ENCODE measurements at regions not wholly inside any gene's neighbourhood (a gene's known extent, or its start where the extent isn't known, plus 50 kb on each side); places are given as distances from the start of the nearest gene placed in this dataset.

DNA sequence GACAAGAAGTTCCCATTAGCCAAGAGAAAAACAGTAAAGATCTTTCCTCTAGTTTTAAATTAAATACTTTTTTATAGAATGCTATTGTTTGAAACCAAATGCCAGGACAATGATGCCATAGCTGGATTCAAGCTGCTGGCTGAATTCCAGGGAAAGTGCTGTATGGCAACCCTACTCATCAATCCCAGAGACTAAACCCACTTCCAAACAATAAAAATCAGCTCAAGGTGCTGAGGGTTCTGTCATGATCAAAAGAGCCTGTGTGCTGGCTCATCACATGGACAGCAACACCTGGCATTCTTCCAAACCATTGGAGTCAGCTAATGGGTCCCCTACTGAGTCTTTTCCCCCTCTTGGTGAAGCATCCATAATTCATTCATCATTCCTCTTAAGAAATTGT lies 53.7 kb upstream of the PARD3B start:
- H3K36me3 ChIP-seq (ENCODE audit: insufficient read depth, low read length): no peaks in the 10 kb centered on the region
- no peaks in the 10 kb centered on the region for H3K27me3 ChIP-seq (ENCODE audit: insufficient read depth, low read length)
- no peaks in the 10 kb centered on the region for H3K4me1 ChIP-seq (ENCODE audit: insufficient read depth, low read length, severe bottlenecking)
- H3K9ac ChIP-seq (ENCODE audit: low read length): no peak overlapping the region
- TF ChIP-seq, protein P1, sequence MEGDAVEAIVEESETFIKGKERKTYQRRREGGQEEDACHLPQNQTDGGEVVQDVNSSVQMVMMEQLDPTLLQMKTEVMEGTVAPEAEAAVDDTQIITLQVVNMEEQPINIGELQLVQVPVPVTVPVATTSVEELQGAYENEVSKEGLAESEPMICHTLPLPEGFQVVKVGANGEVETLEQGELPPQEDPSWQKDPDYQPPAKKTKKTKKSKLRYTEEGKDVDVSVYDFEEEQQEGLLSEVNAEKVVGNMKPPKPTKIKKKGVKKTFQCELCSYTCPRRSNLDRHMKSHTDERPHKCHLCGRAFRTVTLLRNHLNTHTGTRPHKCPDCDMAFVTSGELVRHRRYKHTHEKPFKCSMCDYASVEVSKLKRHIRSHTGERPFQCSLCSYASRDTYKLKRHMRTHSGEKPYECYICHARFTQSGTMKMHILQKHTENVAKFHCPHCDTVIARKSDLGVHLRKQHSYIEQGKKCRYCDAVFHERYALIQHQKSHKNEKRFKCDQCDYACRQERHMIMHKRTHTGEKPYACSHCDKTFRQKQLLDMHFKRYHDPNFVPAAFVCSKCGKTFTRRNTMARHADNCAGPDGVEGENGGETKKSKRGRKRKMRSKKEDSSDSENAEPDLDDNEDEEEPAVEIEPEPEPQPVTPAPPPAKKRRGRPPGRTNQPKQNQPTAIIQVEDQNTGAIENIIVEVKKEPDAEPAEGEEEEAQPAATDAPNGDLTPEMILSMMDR (IDR thresholded peaks at IDR 0.05; ENCODE audit: low read length): no peak
- no peak for TF ChIP-seq EZH2 (IDR thresholded peaks at IDR 0.05; ENCODE audit: borderline replicate concordance, low read length)
- H2AFZ ChIP-seq (ENCODE audit: low read length): no peak overlapping the region
- H3K4me2 ChIP-seq (ENCODE audit: low read length): no peak overlapping the region
- H4K20me1 ChIP-seq (ENCODE audit: insufficient read depth, low read length): no peaks in the 10 kb centered on the region
- no peak overlapping the region for H3K4me3 ChIP-seq (ENCODE audit: low read depth, low read length, poor library complexity, severe bottlenecking)
- H3K9me3 ChIP-seq (ENCODE audit: low read length): no peaks in the 10 kb centered on the region
- H3K27ac ChIP-seq (ENCODE audit: low read depth, low read length, poor library complexity, severe bottlenecking): no peak overlapping the region
- no peaks in the 10 kb centered on the region for H3K79me2 ChIP-seq (ENCODE audit: insufficient read depth, low read length)
- no peaks in the 10 kb centered on the region for H3F3A ChIP-seq (ENCODE audit: insufficient read depth, low read length)
- H3K9me2 ChIP-seq (ENCODE audit: low read depth, low read length): no peaks in the 10 kb centered on the region

DNA sequence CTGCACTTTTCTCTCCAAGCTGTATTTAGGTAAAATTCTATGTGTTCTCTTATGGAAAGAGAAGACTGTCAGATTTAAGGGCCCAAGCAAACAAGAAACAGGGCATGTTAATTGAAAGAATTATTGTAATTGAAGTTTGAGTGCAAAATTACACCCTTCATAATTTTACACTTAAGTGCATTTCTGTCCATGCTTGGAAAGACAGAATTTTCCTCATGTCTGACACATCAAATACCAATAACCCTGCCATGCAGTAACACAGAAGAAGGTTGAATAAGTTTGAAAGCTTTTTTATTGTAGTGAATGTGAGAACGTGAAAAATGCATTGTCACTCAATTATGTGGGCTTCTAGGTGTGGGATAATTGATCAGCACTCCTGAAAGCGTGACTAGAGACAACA lies 52.9 kb upstream of the PARD3B start:
- TF ChIP-seq EZH2 (IDR thresholded peaks at IDR 0.05; ENCODE audit: borderline replicate concordance, low read length): no peak
- TF ChIP-seq, protein P1 (IDR thresholded peaks at IDR 0.05; ENCODE audit: low read length): no peak
- no peaks in the 10 kb centered on the region for H3K9me2 ChIP-seq (ENCODE audit: low read depth, low read length)
- H3K79me2 ChIP-seq (ENCODE audit: insufficient read depth, low read length): no peaks in the 10 kb centered on the region
- no peaks in the 10 kb centered on the region for H4K20me1 ChIP-seq (ENCODE audit: insufficient read depth, low read length)
- no peak overlapping the region for H2AFZ ChIP-seq (ENCODE audit: low read length)
- no peaks in the 10 kb centered on the region for H3K4me1 ChIP-seq (ENCODE audit: insufficient read depth, low read length, severe bottlenecking)
- no peak overlapping the region for H3K27ac ChIP-seq (ENCODE audit: low read depth, low read length, poor library complexity, severe bottlenecking)
- H3K4me2 ChIP-seq (ENCODE audit: low read length): no peak overlapping the region
- H3K9me3 ChIP-seq (ENCODE audit: low read length): no peaks in the 10 kb centered on the region
- no peak overlapping the region for H3K9ac ChIP-seq (ENCODE audit: low read length)
- H3F3A ChIP-seq (ENCODE audit: insufficient read depth, low read length): no peaks in the 10 kb centered on the region
- H3K4me3 ChIP-seq (ENCODE audit: low read depth, low read length, poor library complexity, severe bottlenecking): no peak overlapping the region
- no peaks in the 10 kb centered on the region for H3K36me3 ChIP-seq (ENCODE audit: insufficient read depth, low read length)
- H3K27me3 ChIP-seq (ENCODE audit: insufficient read depth, low read length): no peaks in the 10 kb centered on the region

DNA sequence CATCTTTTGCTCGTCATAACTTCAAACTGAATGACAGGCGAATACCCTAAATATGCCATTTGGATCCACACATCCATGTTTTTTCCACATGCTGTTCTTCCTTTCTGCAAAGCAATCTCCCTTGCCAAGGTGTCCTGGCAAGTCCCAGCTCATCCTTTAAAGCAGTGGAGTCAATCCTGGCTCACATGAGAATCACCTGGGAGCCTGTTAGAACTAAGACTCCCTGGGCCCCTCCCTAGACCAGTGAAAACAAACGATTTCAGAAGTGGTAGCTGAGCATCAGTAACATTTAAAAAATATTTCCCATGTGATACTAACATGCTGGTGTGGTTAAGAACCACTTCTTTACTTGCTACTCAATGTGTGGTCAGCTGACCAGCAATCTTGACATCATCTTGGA lies 50.6 kb upstream of the PARD3B start:
- no peak for TF ChIP-seq EZH2 (IDR thresholded peaks at IDR 0.05; ENCODE audit: borderline replicate concordance, low read length)
- TF ChIP-seq, protein P1 (IDR thresholded peaks at IDR 0.05; ENCODE audit: low read length): no peak
- no peaks in the 10 kb centered on the region for H3K9me3 ChIP-seq (ENCODE audit: low read length)
- no peaks in the 10 kb centered on the region for H3F3A ChIP-seq (ENCODE audit: insufficient read depth, low read length)
- H3K27ac ChIP-seq (ENCODE audit: low read depth, low read length, poor library complexity, severe bottlenecking): no peak overlapping the region
- no peaks in the 10 kb centered on the region for H4K20me1 ChIP-seq (ENCODE audit: insufficient read depth, low read length)
- H3K4me2 ChIP-seq (ENCODE audit: low read length): no peak overlapping the region
- H3K4me3 ChIP-seq (ENCODE audit: low read depth, low read length, poor library complexity, severe bottlenecking): no peak overlapping the region
- H3K4me1 ChIP-seq (ENCODE audit: insufficient read depth, low read length, severe bottlenecking): no peaks in the 10 kb centered on the region
- H3K27me3 ChIP-seq (ENCODE audit: insufficient read depth, low read length): no peaks in the 10 kb centered on the region
- no peak overlapping the region for H3K9ac ChIP-seq (ENCODE audit: low read length)
- H2AFZ ChIP-seq (ENCODE audit: low read length): no peak overlapping the region
- H3K9me2 ChIP-seq (ENCODE audit: low read depth, low read length): no peaks in the 10 kb centered on the region
- H3K79me2 ChIP-seq (ENCODE audit: insufficient read depth, low read length): no peaks in the 10 kb centered on the region
- no peaks in the 10 kb centered on the region for H3K36me3 ChIP-seq (ENCODE audit: insufficient read depth, low read length)
